SU-DHL-6 (cell line): ENCODE measurements at regions not wholly inside any gene's neighbourhood (a gene's known extent, or its start where the extent isn't known, plus 50 kb on each side); places are given as distances from the start of the nearest gene placed in this dataset.

Experiments used
- H2AFZ ChIP-seq: fragments of 200-600 bp; sonication (generic); 2 replicates; pipeline ENCODE4 v1.6.1; 2014; ENCODE audit warnings: low read depth, mild to moderate bottlenecking, moderate library complexity, mixed read lengths, antibody characterized with exemption, low read length; ENCODE audit not compliant: severe bottlenecking
- H3F3A ChIP-seq: fragments of 200-600 bp; shearing (Covaris generic); 2 replicates; pipeline ENCODE4 v1.6.0; 2016; ENCODE audit warnings: antibody characterized with exemption, mild to moderate bottlenecking; ENCODE audit not compliant: insufficient read depth
- H3K27ac ChIP-seq: fragments of 200-600 bp; sonication (generic); 2 replicates; pipeline ENCODE4 v1.5.1; 2016; ENCODE audit warnings: low read depth, mild to moderate bottlenecking, low read length, moderate library complexity, mixed read lengths
- H3K27me3 ChIP-seq: fragments of 200-600 bp; sonication (generic), shearing (Covaris generic); 2 replicates; pipeline ENCODE4 v1.6.0; 2014; ENCODE audit warnings: mild to moderate bottlenecking, low read length
- H3K36me3 ChIP-seq: fragments of 200-600 bp; sonication (generic); 2 replicates; pipeline ENCODE4 v1.6.1; 2014; ENCODE audit warnings: mild to moderate bottlenecking, low read length, mixed read lengths
- H3K4me2 ChIP-seq: fragments of 300-600, 200-600 bp; shearing (Covaris generic), sonication (generic); 2 replicates; pipeline ENCODE4 v1.6.0; 2014; ENCODE audit warnings: low read length, low read depth, mild to moderate bottlenecking; ENCODE audit not compliant: poor library complexity, severe bottlenecking
- H3K4me3 ChIP-seq: fragments of 200-600 bp; sonication (generic); 2 replicates; pipeline ENCODE4 v1.5.1; 2014; ENCODE audit warnings: antibody characterized with exemption, low read length, mild to moderate bottlenecking, mixed read lengths; ENCODE audit not compliant: insufficient read depth, poor library complexity, severe bottlenecking
- H3K79me2 ChIP-seq: fragments of 200-600 bp; sonication (generic); 2 replicates; pipeline ENCODE4 v1.6.1; 2014; ENCODE audit warnings: mild to moderate bottlenecking, low read length, moderate library complexity; ENCODE audit not compliant: insufficient read depth
- H3K9ac ChIP-seq: fragments of 200-600 bp; sonication (generic); 2 replicates; pipeline ENCODE4 v1.7.0; 2014; ENCODE audit warnings: mild to moderate bottlenecking, low read length
- H3K9me2 ChIP-seq: fragments of 200-600 bp; sonication (generic); replicated peaks from 2 replicates; pipeline ENCODE4 v1.6.1; 2014; ENCODE audit warnings: low read length; ENCODE audit not compliant: insufficient read depth
- H3K9me3 ChIP-seq: fragments of 200-600 bp; sonication (generic); 2 replicates; pipeline ENCODE4 v1.6.1; 2014; ENCODE audit warnings: low read length, mixed read lengths; ENCODE audit not compliant: insufficient read depth
- H4K20me1 ChIP-seq: fragments of 200-600 bp; sonication (generic); 2 replicates; pipeline ENCODE4 v1.6.1; 2014; ENCODE audit warnings: low read depth, mild to moderate bottlenecking, antibody characterized with exemption, low read length, moderate library complexity, mixed read lengths
- EZH2phosphoT487 ChIP-seq: fragments of 200-600 bp; sonication (generic), shearing (Covaris generic); conservative IDR thresholded peaks from 2 replicates; pipeline ENCODE4 v1.6.1; 2018; ENCODE audit warnings: mild to moderate bottlenecking, antibody characterized with exemption, low read length, moderate library complexity, mixed read lengths
- TF ChIP-seq, protein P1 (sequence below): fragments of 200-600 bp; sonication (generic); IDR thresholded peaks from one replicate; pipeline ENCODE4 v1.5.1; 2017; ENCODE audit warnings: antibody characterized with exemption, mild to moderate bottlenecking, low read length, moderate library complexity; ENCODE audit not compliant: insufficient read depth, poor library complexity, severe bottlenecking

DNA sequence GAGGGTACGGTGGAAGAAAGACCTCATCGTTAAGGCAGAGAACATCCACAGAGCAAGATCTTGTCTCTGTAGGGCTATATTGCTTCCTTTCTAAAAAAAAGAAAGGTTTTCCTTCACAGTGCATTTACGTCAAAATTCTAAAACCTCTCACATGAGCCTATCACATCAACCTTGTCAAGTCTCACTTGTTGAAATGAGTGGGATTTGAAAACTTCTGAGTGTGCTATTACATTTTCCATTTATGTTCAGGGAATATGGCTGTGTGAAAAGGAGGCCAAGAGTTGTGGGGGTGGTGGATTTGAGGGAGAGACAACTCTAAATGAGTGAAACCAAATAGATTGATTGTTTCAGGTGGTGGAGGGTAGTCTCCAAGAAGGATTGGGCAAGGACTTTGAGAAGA is 147.1 kb upstream of the MPDZ start:
- Histone ChIP-seq H2AFZ (no peak overlapping the region), H4K20me1 (no peaks in the 10 kb centered on the region), H3K4me2 (no peak overlapping the region), H3K9me2 (no peaks in the 10 kb centered on the region), H3K9ac (no peak overlapping the region), H3K27ac (no peak overlapping the region), H3K79me2 (no peaks in the 10 kb centered on the region), H3K4me3 (no peak overlapping the region), H3K36me3 (no peaks in the 10 kb centered on the region), H3K9me3 (no peaks in the 10 kb centered on the region), H3K27me3 (no peaks in the 10 kb centered on the region), H3F3A (no peaks in the 10 kb centered on the region)
- no peak for TF ChIP-seq EZH2phosphoT487
- TF ChIP-seq, protein P1, sequence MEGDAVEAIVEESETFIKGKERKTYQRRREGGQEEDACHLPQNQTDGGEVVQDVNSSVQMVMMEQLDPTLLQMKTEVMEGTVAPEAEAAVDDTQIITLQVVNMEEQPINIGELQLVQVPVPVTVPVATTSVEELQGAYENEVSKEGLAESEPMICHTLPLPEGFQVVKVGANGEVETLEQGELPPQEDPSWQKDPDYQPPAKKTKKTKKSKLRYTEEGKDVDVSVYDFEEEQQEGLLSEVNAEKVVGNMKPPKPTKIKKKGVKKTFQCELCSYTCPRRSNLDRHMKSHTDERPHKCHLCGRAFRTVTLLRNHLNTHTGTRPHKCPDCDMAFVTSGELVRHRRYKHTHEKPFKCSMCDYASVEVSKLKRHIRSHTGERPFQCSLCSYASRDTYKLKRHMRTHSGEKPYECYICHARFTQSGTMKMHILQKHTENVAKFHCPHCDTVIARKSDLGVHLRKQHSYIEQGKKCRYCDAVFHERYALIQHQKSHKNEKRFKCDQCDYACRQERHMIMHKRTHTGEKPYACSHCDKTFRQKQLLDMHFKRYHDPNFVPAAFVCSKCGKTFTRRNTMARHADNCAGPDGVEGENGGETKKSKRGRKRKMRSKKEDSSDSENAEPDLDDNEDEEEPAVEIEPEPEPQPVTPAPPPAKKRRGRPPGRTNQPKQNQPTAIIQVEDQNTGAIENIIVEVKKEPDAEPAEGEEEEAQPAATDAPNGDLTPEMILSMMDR = no peak

DNA sequence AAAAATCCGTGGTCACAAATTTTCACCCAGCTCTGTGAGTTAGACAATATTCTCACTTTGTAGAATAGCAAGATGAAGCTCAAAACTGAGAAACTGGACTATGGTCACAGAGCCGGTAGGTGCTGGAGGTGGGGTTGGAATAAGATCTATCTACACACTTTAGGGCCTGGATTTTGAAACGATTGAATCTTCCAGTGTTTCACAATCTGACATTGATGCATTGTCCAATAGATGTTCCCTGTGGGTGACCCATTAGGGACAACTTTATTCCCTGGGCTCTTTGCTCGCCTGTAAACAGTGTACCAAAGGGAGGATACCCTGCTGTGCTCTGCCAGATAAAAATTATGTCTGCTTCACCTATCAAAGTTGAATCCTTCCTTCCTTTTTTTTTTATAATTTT is 145.4 kb upstream of the MPDZ start:
- no peaks in the 10 kb centered on the region for H4K20me1 ChIP-seq
- H3K79me2 ChIP-seq = no peaks in the 10 kb centered on the region
- no peaks in the 10 kb centered on the region for H3K36me3 ChIP-seq
- H3K9me2 ChIP-seq = no peaks in the 10 kb centered on the region
- no peaks in the 10 kb centered on the region for H3K27me3 ChIP-seq
- H3F3A ChIP-seq = no peaks in the 10 kb centered on the region
- H3K9ac ChIP-seq = no peak overlapping the region
- TF ChIP-seq, protein P1 = no peak
- no peak for TF ChIP-seq EZH2phosphoT487
- no peak overlapping the region for H3K4me3 ChIP-seq
- H3K27ac ChIP-seq = no peak overlapping the region
- H3K4me2 ChIP-seq = no peak overlapping the region
- H3K9me3 ChIP-seq = no peaks in the 10 kb centered on the region
- H2AFZ ChIP-seq = no peak overlapping the region

GRCh38 chr9:13424204-13424603 is 144.7 kb upstream of the MPDZ start:
- TF ChIP-seq, protein P1 = no peak
- no peak for TF ChIP-seq EZH2phosphoT487
- H3K27me3 ChIP-seq = no peaks in the 10 kb centered on the region
- no peaks in the 10 kb centered on the region for H3F3A ChIP-seq
- no peaks in the 10 kb centered on the region for H3K79me2 ChIP-seq
- no peaks in the 10 kb centered on the region for H3K9me3 ChIP-seq
- no peaks in the 10 kb centered on the region for H4K20me1 ChIP-seq
- no peak overlapping the region for H3K9ac ChIP-seq
- no peak overlapping the region for H3K4me3 ChIP-seq
- no peak overlapping the region for H3K4me2 ChIP-seq
- H2AFZ ChIP-seq = no peak overlapping the region
- no peaks in the 10 kb centered on the region for H3K9me2 ChIP-seq
- no peak overlapping the region for H3K27ac ChIP-seq
- no peaks in the 10 kb centered on the region for H3K36me3 ChIP-seq

DNA sequence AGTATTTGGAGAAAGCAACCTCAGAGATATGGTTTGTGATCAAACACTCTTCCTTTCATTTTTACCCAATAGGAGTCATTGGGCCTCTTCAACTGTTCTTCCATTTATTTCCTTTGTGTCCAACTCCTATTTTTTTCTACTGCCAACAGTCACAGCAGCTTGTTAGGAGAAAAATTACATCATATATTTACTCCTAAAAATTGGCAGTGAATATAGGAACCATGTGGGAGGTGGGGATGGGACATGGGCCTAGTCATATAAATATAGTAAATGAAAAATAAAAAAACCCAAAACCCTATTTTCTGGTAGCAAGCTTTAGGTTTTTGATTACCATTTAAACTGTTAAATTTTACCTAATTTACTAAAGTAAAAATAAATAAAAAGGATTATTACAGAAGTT is 134.9 kb upstream of the MPDZ start:
- H3K4me3 ChIP-seq = no peak overlapping the region
- H3K9me2 ChIP-seq = no peaks in the 10 kb centered on the region
- H3K79me2 ChIP-seq = no peaks in the 10 kb centered on the region
- H3K9me3 ChIP-seq = no peaks in the 10 kb centered on the region
- no peak overlapping the region for H3K27ac ChIP-seq
- H3K27me3 ChIP-seq = no peaks in the 10 kb centered on the region
- no peaks in the 10 kb centered on the region for H3K36me3 ChIP-seq
- no peak overlapping the region for H2AFZ ChIP-seq
- no peak for TF ChIP-seq EZH2phosphoT487
- TF ChIP-seq, protein P1 = no peak
- H4K20me1 ChIP-seq = no peaks in the 10 kb centered on the region
- H3K4me2 ChIP-seq = no peak overlapping the region
- no peaks in the 10 kb centered on the region for H3F3A ChIP-seq
- H3K9ac ChIP-seq = no peak overlapping the region
